ENCODE measurements at regions not wholly inside any gene's neighbourhood (a gene's known extent, or its start where the extent isn't known, plus 50 kb on each side); places are given as distances from the start of the nearest gene placed in this dataset.

DNA sequence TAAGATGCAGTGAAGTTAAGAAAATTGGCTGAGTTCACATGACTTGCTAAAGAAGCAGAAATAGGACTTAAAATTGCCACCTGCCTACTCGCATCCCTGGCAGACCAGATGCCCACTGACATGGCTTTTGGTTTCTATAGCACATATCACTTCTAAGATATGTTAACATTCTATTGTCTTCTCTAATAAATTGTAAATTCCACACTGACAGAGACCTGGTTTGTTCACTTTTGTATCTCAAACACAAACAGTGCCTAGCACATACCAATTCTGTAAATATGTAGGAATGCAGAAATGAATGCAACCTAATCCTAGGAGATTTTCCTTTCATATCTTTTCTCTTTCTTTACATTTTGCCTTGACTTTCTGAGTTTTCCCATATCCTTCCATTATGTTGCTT, 1047.6 kb downstream of the AACS start:
- H3K27me3 ChIP-seq = peaks cover 17% of the 10 kb centered on the region
- DNase-seq (ENCODE audit: low read depth in 1 of 2, low spot score in 1 of 2) = no peak
- TF ChIP-seq, protein P1, sequence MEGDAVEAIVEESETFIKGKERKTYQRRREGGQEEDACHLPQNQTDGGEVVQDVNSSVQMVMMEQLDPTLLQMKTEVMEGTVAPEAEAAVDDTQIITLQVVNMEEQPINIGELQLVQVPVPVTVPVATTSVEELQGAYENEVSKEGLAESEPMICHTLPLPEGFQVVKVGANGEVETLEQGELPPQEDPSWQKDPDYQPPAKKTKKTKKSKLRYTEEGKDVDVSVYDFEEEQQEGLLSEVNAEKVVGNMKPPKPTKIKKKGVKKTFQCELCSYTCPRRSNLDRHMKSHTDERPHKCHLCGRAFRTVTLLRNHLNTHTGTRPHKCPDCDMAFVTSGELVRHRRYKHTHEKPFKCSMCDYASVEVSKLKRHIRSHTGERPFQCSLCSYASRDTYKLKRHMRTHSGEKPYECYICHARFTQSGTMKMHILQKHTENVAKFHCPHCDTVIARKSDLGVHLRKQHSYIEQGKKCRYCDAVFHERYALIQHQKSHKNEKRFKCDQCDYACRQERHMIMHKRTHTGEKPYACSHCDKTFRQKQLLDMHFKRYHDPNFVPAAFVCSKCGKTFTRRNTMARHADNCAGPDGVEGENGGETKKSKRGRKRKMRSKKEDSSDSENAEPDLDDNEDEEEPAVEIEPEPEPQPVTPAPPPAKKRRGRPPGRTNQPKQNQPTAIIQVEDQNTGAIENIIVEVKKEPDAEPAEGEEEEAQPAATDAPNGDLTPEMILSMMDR (IDR thresholded peaks at IDR 0.05; ENCODE audit: low read depth, low read length) = no peak
- no peaks in the 10 kb centered on the region for H3K4me1 ChIP-seq (ENCODE audit: low read depth)
- H3K36me3 ChIP-seq = no peaks in the 10 kb centered on the region
- H3K9me3 ChIP-seq (ENCODE audit: low read depth) = no peaks in the 10 kb centered on the region
- H3K27ac ChIP-seq = no peak overlapping the region
- H3K4me3 ChIP-seq = no peak overlapping the region

DNA sequence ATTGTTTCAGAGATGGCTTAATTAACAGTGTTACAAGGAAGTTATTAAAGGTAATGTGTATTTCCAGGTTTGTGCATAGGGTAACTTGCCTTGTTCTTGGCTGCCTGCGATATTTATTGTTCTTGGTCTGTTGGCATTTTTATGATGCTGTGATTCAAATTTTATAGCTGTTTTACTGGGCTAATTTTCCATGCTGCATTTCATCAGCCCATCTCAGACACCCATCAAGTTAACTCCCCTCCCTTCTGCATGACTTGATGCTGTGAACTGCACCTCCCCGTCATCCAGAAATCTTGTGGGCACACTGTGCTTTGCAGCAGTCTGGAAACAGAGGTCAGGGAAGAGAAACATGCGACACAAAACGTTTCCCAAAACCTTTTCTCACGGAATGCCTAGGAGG, 1049.2 kb downstream of the AACS start:
- Histone ChIP-seq H3K36me3 (no peaks in the 10 kb centered on the region), H3K27me3 (peaks cover 17% of the 10 kb centered on the region), H3K9me3 (ENCODE audit: low read depth) (no peaks in the 10 kb centered on the region), H3K27ac (no peak overlapping the region), H3K4me3 (no peak overlapping the region), H3K4me1 (ENCODE audit: low read depth) (no peaks in the 10 kb centered on the region)
- no peak for DNase-seq (ENCODE audit: low read depth in 1 of 2, low spot score in 1 of 2)
- TF ChIP-seq, protein P1 (IDR thresholded peaks at IDR 0.05; ENCODE audit: low read depth, low read length) = no peak

DNA sequence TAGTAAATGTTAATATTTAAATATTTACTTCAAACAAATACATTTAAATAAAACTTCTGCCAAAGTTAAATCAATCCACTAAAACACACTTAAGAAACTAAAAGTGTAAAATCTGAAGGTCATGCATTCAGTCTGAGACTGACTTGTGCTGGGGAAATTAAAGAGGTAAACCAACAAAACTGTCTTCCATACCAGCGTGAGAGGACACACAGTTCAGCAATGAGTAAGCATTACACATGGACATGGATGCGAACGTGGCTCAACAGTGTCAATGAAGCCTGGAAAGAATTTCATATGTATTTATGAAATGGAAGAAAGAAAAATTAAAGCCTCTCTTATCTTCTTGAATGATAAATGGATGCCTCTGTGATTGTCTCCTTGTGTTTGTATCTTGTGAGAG, 1052.3 kb downstream of the AACS start:
- Histone ChIP-seq H3K27ac (no peak overlapping the region), H3K4me1 (ENCODE audit: low read depth) (no peaks in the 10 kb centered on the region), H3K4me3 (no peak overlapping the region), H3K36me3 (no peaks in the 10 kb centered on the region), H3K9me3 (ENCODE audit: low read depth) (no peaks in the 10 kb centered on the region), H3K27me3 (peaks cover 8% of the 10 kb centered on the region)
- TF ChIP-seq, protein P1 (IDR thresholded peaks at IDR 0.05; ENCODE audit: low read depth, low read length) = no peak
- no peak for DNase-seq (ENCODE audit: low read depth in 1 of 2, low spot score in 1 of 2)

DNA sequence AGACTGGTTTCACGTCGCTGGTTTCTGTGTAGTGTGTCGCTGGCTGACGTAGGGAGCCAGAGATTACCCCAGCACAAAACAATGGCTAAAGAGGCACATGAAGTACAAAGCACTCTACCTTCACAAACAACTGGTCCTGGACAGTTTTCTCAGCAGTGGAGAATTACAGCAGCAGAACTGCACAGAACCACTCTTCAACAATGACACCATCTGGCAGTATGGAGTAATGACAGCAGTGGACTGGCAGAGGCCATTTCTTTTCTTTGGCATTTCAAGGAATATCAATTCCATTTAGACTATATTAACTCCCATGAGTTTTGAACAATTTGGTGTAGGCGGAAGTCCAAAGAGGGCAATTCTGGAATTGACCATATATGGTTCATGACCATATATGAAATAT, 1074.1 kb downstream of the AACS start:
- H3K27me3 ChIP-seq = no peaks in the 10 kb centered on the region
- H3K9me3 ChIP-seq (ENCODE audit: low read depth) = no peaks in the 10 kb centered on the region
- H3K4me3 ChIP-seq = no peak overlapping the region
- DNase-seq (ENCODE audit: low read depth in 1 of 2, low spot score in 1 of 2) = no peak
- H3K36me3 ChIP-seq = no peaks in the 10 kb centered on the region
- TF ChIP-seq, protein P1 (IDR thresholded peaks at IDR 0.05; ENCODE audit: low read depth, low read length) = no peak
- H3K27ac ChIP-seq = no peak overlapping the region
- H3K4me1 ChIP-seq (ENCODE audit: low read depth) = no peaks in the 10 kb centered on the region

DNA sequence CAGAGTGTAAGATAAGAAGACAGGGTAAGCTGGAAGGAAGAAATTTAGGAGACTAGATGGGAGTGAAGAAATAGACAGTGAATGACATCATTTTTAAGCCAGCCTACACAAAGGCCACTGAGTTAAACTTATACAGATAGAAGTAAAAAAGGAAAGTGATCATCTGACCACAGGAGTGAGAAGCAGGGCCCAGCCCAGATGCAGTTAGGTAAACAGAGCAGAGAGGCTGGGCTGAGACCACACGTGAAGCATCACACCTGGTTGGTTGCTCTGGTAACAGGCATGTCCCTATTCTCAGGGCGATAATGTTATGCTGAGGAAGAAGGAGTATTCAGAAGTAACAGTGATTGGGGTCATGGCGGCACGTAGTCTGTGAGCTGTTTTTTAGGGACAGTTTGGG, 1079.4 kb downstream of the AACS start:
- no peak for DNase-seq (ENCODE audit: low read depth in 1 of 2, low spot score in 1 of 2)
- no peak overlapping the region for H3K4me3 ChIP-seq

More for the DNA sequence above, 1079.4 kb downstream of the AACS start:
- Histone ChIP-seq H3K9me3 (ENCODE audit: low read depth) (no peaks in the 10 kb centered on the region), H3K27me3 (no peaks in the 10 kb centered on the region), H3K27ac (no peak overlapping the region), H3K36me3 (no peaks in the 10 kb centered on the region), H3K4me1 (ENCODE audit: low read depth) (no peaks in the 10 kb centered on the region)
- TF ChIP-seq, protein P1 (IDR thresholded peaks at IDR 0.05; ENCODE audit: low read depth, low read length) = no peak
